ENCODE measurements at regions not wholly inside any gene's neighbourhood (a gene's known extent, or its start where the extent isn't known, plus 50 kb on each side); places are given as distances from the start of the nearest gene placed in this dataset.
"Not testable (repeated sequence)": the region's sequence is repeated elsewhere in the genome, so short reads cannot be mapped to it uniquely, and the experiment has no call there.

GRCh38 chr14:43285575-43285974 lies 1221.5 kb downstream of the FSCB start:
- Histone ChIP-seq H3K4me3 (ENCODE audit: low read length) (no peak overlapping the region), H2AFZ (ENCODE audit: low read length) (no peak overlapping the region), H3K36me3 (ENCODE audit: low read depth, low read length) (no peaks in the 10 kb centered on the region), H3K9ac (ENCODE audit: low read length) (no peak overlapping the region), H4K20me1 (ENCODE audit: low read length) (no peaks in the 10 kb centered on the region), H3K4me2 (ENCODE audit: low read length) (no peak overlapping the region), H3K27me3 (ENCODE audit: low read length) (no peaks in the 10 kb centered on the region), H3K9me2 (replicated peaks; ENCODE audit: low read length) (no peaks in the 10 kb centered on the region), H3K27ac (ENCODE audit: low read length) (no peak overlapping the region), H3F3A (ENCODE audit: low read length, unreplicated experiment) (no peaks in the 10 kb centered on the region), H3K4me1 (ENCODE audit: insufficient read depth, low read length) (no peaks in the 10 kb centered on the region), H3K9me3 (ENCODE audit: low read length) (no peaks in the 10 kb centered on the region), H3K79me2 (ENCODE audit: low read length) (no peaks in the 10 kb centered on the region)
- intact Hi-C loops (cut with micrococcal nuclease): no loop called here
- TF ChIP-seq, protein P1, sequence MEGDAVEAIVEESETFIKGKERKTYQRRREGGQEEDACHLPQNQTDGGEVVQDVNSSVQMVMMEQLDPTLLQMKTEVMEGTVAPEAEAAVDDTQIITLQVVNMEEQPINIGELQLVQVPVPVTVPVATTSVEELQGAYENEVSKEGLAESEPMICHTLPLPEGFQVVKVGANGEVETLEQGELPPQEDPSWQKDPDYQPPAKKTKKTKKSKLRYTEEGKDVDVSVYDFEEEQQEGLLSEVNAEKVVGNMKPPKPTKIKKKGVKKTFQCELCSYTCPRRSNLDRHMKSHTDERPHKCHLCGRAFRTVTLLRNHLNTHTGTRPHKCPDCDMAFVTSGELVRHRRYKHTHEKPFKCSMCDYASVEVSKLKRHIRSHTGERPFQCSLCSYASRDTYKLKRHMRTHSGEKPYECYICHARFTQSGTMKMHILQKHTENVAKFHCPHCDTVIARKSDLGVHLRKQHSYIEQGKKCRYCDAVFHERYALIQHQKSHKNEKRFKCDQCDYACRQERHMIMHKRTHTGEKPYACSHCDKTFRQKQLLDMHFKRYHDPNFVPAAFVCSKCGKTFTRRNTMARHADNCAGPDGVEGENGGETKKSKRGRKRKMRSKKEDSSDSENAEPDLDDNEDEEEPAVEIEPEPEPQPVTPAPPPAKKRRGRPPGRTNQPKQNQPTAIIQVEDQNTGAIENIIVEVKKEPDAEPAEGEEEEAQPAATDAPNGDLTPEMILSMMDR (conservative IDR thresholded peaks at IDR 0.05; ENCODE audit: low read depth, low read length): no peak
- TF ChIP-seq EZH2 (IDR thresholded peaks at IDR 0.05; ENCODE audit: low read length, unreplicated experiment) (no peak), EZH2phosphoT487 (IDR thresholded peaks at IDR 0.05; ENCODE audit: borderline replicate concordance, low read length) (no peak)
- no TSS peak for BruUV-seq (replicated peaks)
- ChIA-PET CTCF (no interaction called here), POLR2A (ENCODE audit: unreplicated experiment) (no interaction called here)
- ATAC-seq (no peak), DNase-seq (no peak)

GRCh38 chr14:43260056-43260455 lies 1247.0 kb downstream of the FSCB start:
- Histone ChIP-seq H3K79me2 (ENCODE audit: low read length) (no peaks in the 10 kb centered on the region), H3K9ac (ENCODE audit: low read length) (no peak overlapping the region), H4K20me1 (ENCODE audit: low read length) (no peaks in the 10 kb centered on the region), H3K4me1 (ENCODE audit: insufficient read depth, low read length) (no peaks in the 10 kb centered on the region), H3K4me3 (ENCODE audit: low read length) (no peak overlapping the region), H3K27ac (ENCODE audit: low read length) (no peak overlapping the region), H3K4me2 (ENCODE audit: low read length) (no peak overlapping the region), H3F3A (ENCODE audit: low read length, unreplicated experiment) (no peaks in the 10 kb centered on the region), H3K27me3 (ENCODE audit: low read length) (no peaks in the 10 kb centered on the region), H3K9me2 (replicated peaks; ENCODE audit: low read length) (no peaks in the 10 kb centered on the region), H3K36me3 (ENCODE audit: low read depth, low read length) (no peaks in the 10 kb centered on the region), H2AFZ (ENCODE audit: low read length) (no peak overlapping the region), H3K9me3 (ENCODE audit: low read length) (no peaks in the 10 kb centered on the region)
- BruUV-seq (replicated peaks): no TSS peak
- intact Hi-C loops (cut with micrococcal nuclease): no loop called here
- TF ChIP-seq, protein P1 (conservative IDR thresholded peaks at IDR 0.05; ENCODE audit: low read depth, low read length): no peak
- TF ChIP-seq EZH2 (IDR thresholded peaks at IDR 0.05; ENCODE audit: low read length, unreplicated experiment) (no peak), EZH2phosphoT487 (IDR thresholded peaks at IDR 0.05; ENCODE audit: borderline replicate concordance, low read length) (no peak)
- DNase-seq (no peak), ATAC-seq (no peak)
- CTCF ChIA-PET: no interaction called here
- POLR2A ChIA-PET (ENCODE audit: unreplicated experiment): no interaction called here

GRCh38 chr14:43258396-43258795 lies 1248.7 kb downstream of the FSCB start:
- TF ChIP-seq EZH2phosphoT487 (IDR thresholded peaks at IDR 0.05; ENCODE audit: borderline replicate concordance, low read length) (no peak), EZH2 (IDR thresholded peaks at IDR 0.05; ENCODE audit: low read length, unreplicated experiment) (no peak)
- TF ChIP-seq, protein P1 (conservative IDR thresholded peaks at IDR 0.05; ENCODE audit: low read depth, low read length): no peak
- H3K4me2 ChIP-seq (ENCODE audit: low read length): no peak overlapping the region
- ATAC-seq (no peak), DNase-seq (no peak)
- H3K36me3 ChIP-seq (ENCODE audit: low read depth, low read length): no peaks in the 10 kb centered on the region
- no peak overlapping the region for H3K27ac ChIP-seq (ENCODE audit: low read length)
- H3K9me3 ChIP-seq (ENCODE audit: low read length): no peaks in the 10 kb centered on the region
- H2AFZ ChIP-seq (ENCODE audit: low read length): no peak overlapping the region
- no TSS peak for BruUV-seq (replicated peaks)
- no peak overlapping the region for H3K4me3 ChIP-seq (ENCODE audit: low read length)
- no peaks in the 10 kb centered on the region for H4K20me1 ChIP-seq (ENCODE audit: low read length)
- H3K9me2 ChIP-seq (replicated peaks; ENCODE audit: low read length): no peaks in the 10 kb centered on the region
- H3K79me2 ChIP-seq (ENCODE audit: low read length): no peaks in the 10 kb centered on the region
- intact Hi-C loops (cut with micrococcal nuclease): no loop called here
- H3F3A ChIP-seq (ENCODE audit: low read length, unreplicated experiment): no peaks in the 10 kb centered on the region
- POLR2A ChIA-PET (ENCODE audit: unreplicated experiment): no interaction called here
- H3K27me3 ChIP-seq (ENCODE audit: low read length): no peaks in the 10 kb centered on the region
- no peak overlapping the region for H3K9ac ChIP-seq (ENCODE audit: low read length)
- CTCF ChIA-PET: no interaction called here
- no peaks in the 10 kb centered on the region for H3K4me1 ChIP-seq (ENCODE audit: insufficient read depth, low read length)

- POLR2A ChIA-PET (ENCODE audit: unreplicated experiment); intact Hi-C loops (cut with micrococcal nuclease): not testable (repeated sequence)
These were observed 1250.1 kb downstream of the FSCB start for GRCh38 chr14:43256996-43257395.

More at GRCh38 chr14:43256996-43257395, 1250.1 kb downstream of the FSCB start:
- H3K9ac ChIP-seq (ENCODE audit: low read length); H3K9me3 ChIP-seq (ENCODE audit: low read length); H3K79me2 ChIP-seq (ENCODE audit: low read length); H3K9me2 ChIP-seq (replicated peaks; ENCODE audit: low read length); H3F3A ChIP-seq (ENCODE audit: low read length, unreplicated experiment); H3K4me3 ChIP-seq (ENCODE audit: low read length); ATAC-seq; H3K36me3 ChIP-seq (ENCODE audit: low read depth, low read length); H3K27me3 ChIP-seq (ENCODE audit: low read length); H3K27ac ChIP-seq (ENCODE audit: low read length); DNase-seq; H3K4me2 ChIP-seq (ENCODE audit: low read length); BruUV-seq (replicated peaks); H3K4me1 ChIP-seq (ENCODE audit: insufficient read depth, low read length); H4K20me1 ChIP-seq (ENCODE audit: low read length); H2AFZ ChIP-seq (ENCODE audit: low read length); CTCF ChIA-PET: not testable (repeated sequence)

Data from PC-3 (cell line).